HK-2 (cell line): ENCODE measurements at regions not wholly inside any gene's neighbourhood (a gene's known extent, or its start where the extent isn't known, plus 50 kb on each side); places are given as distances from the start of the nearest gene placed in this dataset.

Source experiments
- DNase-seq: peaks from one replicate; pipeline ENCODE4 v3.0.0-alpha.2; 2018; ENCODE audit not compliant: unreplicated experiment

DNA sequence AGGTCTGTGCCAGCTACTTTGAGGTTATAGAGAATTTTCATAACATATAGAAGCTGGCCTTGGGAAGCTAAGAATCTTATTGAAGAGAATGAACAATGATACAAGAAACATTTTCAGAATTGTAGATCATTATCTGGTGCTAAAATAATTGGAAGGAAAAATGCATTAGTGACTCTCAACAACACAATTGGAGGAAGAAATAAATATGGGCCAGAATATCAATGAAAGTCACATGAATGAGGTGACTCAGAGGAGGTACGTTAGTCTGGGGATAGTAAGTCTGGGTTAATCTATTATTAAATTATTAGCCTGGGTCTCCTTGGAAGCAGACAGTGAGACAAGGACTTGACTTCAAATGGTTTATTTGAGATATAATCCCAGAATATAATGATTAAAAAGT is 529.3 kb upstream of the SLIT2 start:
- DNase-seq, result no peak

DNA sequence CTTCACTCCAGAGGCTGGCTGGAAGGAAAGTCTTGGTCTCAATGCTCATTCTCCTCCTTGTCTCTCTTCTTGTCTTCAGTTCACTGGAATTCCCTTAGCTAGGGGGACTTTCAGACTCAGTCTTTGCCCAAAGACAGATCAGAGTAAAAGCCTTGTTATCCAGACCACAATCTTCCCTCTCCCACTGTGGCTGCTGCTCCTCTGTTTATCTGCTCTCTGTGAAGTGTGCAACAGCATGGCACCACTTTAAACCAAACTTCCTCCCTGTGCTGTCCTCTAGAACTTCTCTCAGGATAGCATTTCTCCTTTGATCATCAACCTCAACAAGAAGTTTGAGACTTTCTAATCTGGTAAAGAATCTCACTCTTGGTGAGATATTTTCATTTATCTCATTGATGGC is 530.1 kb upstream of the SLIT2 start:
- DNase-seq, result no peak

DNA sequence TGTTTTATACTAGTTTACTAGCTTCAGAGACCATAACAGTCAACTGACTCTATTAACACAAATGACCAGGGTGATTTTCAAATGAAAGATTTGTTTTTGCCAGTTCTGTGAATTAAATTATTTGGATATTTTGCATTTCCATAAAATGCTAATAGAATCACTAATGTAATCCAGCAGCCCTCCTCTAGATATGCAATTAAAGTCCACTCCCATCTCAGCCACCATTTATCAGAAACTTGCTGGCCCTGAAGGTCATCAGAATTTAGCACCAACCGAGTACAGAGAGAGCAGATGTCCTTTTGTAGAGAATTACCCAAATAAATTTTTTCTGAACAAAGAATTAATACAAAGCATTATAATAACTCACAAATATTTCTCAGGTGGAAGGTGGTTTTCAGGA is 531.1 kb upstream of the SLIT2 start:
- DNase-seq, result no peak

DNA sequence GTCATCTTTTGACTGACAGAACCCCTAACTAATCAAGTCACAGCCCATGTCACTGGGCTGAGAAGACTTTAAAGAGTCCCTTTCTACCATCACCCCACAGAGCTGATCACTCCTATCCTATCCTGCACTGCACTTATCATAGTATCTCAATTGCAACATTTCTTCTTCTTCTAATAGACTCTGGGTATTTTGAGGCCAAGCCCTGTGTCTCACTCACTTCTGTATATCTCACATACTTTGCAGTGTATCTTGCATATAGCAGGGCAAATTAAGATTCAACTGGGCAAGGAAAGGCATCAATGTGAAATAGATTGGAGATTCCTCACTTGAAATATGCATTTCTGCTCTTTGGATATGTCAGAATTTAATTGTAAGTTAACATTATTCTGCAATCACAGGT is 531.5 kb upstream of the SLIT2 start:
- no peak for DNase-seq

DNA sequence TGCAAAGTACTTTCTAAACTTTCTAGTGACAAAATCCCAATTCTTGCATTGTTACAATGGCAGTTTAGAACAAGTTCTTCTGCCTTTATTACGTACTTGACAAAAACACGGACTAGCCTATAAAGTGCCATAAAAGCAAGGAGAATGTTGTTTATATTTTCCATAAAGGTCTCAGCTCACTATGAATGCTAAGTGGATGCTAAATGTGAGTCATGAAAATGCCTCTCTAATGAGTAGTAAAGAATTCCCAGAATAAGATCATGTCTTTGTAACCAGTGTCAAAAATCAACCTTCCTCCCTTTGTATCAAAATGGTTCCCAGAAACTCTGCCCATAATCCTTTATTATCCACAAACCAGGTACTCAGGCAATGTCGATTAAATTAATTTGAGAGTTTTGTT is 539.8 kb upstream of the SLIT2 start:
- no peak for DNase-seq

DNA sequence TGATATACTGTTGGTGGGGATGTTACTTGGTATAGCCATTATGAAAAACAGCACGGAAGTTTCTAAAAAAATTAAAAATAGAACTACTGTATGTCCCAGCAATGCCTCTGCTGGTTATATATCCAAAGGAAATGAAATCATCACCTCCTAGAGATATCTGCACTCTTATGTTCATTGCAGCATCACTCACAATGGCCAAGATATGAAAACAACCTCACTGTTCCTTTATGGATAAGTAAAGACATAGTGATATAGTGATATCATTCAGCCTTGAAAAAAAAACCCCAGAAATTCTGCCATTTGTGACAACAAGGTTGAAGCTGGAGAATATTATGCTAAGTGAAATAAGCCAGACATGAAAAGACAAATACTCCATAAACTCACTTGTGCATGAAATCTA is 543.8 kb upstream of the SLIT2 start:
- no peak for DNase-seq

DNA sequence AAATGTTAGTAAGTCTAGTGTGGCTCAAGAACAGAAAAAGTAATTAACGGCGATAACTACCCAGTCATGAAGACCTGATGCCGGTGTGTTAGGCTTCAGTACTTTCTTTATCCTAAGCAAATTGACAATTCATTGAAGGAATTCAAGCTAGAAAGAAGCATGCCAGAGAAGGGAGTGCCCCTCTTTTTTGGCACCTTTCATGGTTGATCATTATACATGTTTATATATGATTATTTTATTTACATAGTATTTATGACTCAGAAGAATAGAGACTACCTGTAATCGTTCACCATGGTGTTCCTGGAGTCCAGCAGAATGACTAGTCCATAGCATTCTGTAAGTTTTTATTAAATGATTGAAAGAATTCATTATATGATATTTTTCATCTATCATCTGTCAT is 548.3 kb upstream of the SLIT2 start:
- no peak for DNase-seq

DNA sequence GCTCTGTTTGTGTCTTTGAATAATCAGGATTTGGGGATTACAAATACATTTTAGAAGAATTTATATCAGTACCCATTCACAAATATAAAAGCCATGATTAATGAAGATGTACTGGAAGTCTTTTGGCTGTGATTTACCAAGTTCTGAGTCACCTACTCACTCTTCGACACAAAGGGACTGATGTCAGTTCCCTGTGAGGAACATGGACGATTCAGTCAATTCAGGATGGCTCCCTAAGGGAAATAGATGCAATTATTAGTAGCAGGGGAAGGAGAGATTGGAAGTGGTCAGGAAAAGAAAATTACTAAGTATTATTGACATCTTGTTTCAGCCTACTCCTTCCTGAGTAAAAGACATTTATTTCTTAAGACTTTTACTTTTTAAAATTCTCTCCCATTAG is 550.7 kb upstream of the SLIT2 start:
- no peak for DNase-seq

DNA sequence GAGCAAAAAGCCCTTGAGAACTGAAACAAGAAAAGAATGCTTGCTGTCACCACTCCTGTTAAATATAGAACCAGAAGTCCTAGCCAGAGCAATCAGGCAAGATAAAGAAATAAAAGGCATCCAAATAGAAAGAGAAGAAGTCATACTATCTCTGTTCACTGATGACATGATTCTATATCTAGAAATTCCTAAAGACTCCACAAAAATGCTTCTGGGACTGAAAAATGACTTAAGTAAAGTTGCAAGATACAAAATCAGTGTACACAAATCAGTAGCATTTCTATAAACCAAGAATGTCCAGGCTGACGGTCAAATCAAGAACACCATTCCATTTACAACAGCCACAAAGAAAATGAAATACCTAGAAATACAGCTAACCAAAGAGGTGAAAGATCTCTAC is 552.7 kb upstream of the SLIT2 start:
- no peak for DNase-seq

DNA sequence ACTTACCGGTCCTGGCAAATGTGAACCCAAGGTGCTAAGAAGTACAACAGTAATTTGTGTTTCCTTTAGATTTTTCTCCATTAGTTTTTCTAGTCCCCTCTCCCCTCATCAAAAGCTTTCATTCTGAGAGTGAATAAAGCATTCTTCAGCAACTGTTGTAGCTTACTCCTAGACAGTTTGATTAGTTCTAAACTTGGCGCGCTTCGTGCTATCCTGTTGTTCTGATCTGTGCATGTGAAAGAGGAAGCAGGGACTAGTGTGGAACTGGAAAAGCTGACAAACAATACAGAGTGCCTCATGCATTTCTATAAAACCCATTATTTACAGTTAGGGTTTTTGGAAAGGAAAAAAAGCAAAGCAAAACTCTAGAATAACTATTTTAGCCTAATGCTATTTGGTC is 556.9 kb upstream of the SLIT2 start:
- DNase-seq, result no peak

DNA sequence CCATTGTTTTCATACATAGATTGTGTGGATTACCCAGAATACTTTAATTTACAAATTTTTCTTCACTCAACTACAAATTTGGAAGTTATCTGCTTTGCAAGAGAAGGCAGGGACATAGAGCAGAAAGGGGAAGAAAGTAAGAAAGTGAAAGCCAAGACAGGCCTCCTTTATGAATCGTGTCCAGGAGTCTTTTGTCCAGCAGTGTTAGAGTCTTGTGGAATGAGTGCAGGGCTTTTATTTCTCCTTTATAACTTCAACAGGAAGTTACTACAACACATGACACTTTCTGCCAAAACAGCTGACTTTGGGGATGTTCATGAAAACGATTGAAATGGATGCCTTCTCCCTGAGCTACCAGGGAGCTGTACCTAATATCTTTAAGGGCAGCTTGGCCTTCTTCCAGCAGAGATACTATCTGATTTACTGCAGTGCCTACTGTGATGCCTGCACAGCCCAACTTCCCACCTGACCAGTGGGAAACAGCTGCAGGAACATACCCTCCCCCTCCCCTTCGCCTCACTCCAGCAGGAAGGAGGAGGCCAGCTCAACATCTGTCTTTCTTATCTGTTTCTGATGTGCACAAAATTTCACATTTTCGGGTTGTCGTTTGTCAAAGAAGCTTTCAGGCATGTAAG is 557.7 kb upstream of the SLIT2 start:
- DNase-seq, result no peak

DNA sequence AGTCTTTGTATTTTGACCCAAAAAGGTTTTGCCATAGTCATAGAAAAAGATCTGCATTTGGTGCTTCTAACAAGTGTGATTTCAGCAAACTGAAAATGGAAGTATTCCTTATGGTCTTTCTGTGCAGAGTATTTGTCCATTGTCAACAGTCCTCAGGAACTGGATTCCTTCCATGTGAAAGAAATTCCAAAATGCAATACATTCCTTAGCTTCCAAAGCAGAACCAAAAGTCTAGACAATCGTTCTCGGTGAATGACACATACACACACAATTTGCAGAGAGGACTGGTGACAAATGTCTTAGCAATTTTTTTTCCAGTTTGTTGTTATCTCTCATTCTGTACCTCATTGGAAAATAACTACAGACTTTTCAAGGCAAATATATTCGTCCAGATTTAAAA is 562.2 kb upstream of the SLIT2 start:
- DNase-seq, result peak; percentile 5

DNA sequence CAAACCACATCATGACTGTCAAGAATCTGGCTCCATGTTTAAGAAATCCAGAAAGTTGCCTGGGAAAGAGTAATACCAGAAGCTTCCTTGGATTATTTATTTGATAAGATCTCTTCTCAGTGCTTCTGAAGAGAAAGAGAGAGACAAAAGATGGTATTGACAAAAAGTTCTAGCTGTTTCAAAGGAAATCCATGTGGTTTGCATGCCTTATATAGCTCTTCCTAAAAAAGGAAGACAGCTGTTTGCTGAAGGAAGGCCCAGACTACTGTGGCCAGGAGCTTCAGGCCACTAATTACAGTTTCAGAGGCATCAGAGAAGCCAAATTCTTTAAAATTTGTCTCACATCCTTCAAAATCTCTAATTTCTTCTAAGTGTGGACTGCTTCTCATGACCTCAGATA is 565.2 kb upstream of the SLIT2 start:
- DNase-seq, result no peak

DNA sequence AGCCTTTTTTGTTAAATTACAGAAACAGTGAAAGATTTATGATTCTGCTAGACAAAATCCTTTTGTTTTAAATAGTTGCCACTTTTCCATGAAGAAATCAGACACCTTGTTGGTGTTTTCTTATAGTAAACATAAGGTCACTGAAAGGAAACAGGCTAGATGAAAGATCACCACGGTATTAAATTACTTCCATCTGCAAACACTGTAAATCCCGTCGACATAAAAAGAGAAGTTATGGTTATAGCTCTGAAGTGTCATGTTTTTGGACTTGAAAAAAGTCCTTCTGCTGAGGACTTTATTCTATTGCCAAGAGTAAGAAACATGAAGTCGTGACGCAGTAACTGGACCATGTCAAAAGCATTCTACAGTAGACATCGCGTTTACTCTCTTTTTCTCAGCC is 567.6 kb upstream of the SLIT2 start:
- DNase-seq, result no peak

DNA sequence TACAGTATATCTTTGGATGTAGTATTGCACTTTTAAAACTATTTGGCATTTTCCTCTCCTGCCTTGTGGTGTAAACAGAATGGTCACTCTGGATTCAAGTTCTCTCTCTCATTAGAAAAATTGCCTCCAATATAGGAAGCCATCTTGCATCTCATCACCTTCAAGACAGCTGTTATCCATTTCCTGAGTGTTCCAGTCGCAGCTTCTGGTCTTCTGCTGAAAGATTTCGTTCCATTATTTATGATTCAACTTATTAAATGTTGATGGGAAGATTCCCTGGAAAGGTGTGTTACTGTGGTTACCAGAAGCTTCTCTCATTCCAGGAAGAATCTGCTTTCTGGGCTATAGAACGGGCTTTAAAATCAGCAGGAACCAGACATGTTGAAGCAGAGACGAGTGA is 568.3 kb upstream of the SLIT2 start:
- no peak for DNase-seq

DNA sequence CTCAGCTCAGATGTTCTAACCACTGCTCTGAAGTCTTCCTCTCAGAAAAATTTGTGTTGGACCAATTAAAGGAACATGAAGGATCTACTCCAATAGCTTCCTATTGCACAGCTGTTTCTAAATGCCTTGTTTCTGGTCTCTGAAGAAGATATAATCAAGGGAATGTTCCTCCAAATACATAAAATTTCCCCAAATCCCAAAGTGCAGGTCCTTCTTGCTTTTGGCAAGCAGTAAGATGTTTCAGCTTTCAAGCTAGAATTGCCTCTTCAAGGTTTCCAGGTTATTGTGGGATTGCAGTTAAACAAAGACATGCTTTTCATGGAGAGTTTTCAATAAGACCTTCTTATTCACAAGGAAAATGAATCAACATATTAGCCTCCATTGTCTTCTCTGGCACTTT is 574.5 kb upstream of the SLIT2 start:
- DNase-seq, result no peak

DNA sequence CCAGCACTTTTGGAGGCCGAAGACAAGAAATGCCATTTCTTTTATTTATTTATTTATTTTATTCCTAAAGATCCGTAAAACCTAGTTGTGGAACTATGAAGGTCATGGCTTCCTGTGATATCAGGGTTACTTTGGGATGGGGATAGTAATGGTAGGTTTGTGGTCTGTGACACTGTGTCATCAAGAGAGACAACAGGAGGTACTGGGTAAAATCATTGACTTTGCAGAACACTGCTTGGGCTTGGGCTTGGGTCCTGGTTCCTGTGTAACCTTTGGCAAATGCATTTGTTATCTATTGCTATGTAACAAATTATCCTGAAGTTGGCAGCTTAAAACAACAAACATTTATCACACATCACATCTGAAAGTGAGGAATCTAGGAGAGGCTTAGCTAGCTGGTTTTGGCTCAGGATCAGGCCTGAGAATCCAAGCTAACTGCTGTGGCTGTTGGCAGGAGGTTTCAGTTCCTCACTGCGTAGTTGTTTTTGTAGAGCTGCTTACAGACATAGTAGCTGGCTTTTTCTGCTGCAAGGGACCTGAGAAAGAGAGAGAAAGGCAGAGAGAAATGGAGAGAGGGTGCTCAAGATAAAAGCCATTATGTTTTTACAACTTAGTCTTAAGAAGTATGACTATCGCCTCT is 576.4 kb upstream of the SLIT2 start:
- no peak for DNase-seq

DNA sequence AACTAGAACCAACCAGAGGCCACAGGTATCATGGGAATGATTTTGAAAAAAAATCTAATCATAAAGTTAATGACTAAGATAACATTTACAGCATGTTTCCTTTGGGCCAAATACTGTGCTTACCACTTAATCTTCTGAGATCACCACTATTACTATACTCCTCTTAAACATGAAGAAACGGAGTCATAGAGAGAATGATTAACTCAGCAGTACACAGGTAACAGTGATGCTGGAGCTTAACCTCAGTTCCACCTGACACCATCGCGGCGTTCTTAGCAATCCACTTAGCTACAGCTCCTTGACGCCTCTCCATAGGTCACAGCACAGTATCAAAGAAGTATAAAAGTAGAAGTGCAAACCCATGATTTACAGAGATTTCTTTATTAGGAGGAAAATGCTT is 592.6 kb upstream of the SLIT2 start:
- DNase-seq, result no peak

DNA sequence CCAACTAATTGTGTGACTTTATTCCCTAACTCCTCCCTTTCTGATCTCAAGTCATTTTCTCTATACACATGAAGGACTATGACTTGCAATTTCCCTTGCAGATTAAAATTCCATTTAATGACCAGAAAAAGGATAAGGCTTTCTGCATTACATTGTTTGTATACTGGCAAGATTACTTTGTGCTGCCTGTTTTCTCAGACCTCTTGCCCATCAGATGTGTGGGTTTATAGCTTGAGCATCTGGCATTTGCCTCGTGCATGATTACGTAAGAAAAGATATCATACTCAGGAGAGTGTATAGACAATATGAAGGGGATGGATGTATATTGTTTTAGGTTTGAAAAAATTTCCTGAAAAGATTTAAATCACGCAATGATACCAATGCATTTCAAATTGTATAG is 593.8 kb upstream of the SLIT2 start:
- DNase-seq, result no peak

DNA sequence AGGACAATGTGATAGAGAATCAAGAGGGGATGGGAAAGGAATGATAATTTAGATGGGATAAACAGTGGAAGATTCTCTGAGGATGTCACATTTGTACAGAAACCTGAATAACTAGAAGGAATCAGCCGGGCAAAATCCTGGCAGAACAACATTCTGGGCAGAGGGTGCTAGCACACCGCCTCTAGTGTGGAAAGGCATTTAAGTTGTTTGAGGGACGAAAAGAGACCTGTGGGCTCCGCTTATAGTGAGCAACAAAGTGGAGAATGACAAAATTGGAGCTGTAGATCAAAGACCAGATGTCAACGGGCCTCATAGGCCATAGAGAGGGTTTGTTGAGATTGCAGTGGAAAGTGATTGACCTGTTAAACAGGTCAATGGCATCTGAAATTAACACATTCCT is 596.0 kb upstream of the SLIT2 start:
- DNase-seq, result no peak

DNA sequence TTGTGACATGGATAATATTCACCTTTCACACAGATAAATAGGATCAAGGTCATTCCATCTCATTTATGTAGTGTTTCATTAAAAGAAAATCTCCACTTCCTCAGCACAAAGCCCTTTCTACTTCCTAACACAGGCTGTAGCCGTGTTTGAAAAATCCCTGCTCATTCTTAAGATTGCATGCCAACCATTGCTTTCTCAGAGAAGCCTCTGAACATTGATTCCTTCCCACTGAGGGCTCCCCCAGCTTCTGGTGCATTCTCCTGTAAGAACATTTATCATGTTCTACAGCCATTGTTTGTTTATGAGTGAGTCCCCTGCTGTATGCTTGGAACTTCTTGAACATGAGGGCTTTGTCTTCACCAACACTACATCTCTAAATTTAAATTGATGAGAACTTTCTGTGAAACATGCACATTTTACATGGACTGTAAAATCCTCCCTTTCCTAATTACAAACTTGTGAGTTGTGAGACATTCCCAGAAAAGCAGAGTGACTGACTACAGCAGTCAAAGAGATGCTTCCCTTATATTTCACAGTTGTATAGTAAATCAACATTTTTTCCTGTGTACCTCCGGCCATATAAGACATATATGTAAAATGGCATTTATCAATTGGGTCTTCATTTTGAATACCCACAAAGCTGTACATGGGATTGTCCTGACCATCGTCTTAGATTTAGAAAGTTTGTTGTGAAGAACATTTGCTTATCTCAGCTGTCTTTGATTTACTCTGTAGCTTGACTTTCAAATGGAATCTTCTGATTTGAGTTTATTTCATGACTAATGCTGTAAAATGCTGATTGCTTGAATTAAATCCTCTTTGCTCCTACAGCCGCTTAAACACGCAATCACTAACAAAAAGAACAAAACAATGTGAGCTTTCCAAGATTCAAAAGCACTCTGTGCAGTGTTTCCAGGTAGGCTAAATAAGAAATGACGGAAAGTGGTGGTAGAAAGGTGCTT is 600.5 kb upstream of the SLIT2 start:
- DNase-seq, result no peak

DNA sequence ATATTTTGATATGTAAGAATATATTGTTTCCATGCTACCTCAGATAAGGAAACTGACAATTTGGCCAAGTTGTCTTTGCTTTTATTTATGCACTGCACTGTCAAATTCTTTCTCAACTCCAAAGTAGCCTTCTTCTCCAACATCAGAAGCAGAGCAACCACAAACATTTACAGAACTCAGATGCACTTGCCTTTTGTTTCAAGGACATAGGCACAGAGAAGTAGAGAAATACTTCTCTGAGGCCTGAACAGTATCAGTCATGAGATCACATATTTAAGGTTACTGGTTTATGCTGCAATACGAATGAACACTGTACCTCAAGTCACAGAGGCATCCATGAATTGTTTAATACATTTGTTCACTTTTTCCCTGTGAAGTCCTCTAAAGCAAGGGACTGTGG is 606.1 kb upstream of the SLIT2 start:
- DNase-seq, result no peak

DNA sequence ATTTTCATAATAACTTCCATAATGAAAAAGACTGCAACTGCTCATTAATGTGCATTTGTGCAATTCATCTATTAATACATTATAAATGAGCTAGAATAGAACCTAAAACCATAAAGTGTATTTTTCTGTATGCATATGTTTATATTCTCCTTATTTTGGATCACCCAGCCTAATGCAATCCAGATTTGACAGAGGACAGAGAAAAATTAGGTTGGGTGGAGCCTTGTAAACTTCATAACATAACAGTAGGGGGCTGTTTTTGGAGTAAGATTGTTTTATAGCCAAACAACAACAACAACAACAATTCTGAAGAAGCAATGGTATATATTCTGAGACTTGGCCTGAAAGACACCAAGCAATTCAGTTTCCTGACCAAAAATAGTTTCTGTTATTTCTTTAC is 615.3 kb upstream of the SLIT2 start:
- no peak for DNase-seq
